HepG2 (cell line): ENCODE measurements at regions not wholly inside any gene's neighbourhood (a gene's known extent, or its start where the extent isn't known, plus 50 kb on each side); places are given as distances from the start of the nearest gene placed in this dataset.

Experiments
- FOXK1 ChIP-seq: sonication (generic); formaldehyde crosslinking; IDR thresholded peaks from 2 replicates; pipeline ENCODE4 v1.4.0; 2020; ENCODE audit warnings: low read depth, missing genetic modification reagents, borderline replicate concordance
- NR2F1 ChIP-seq, 2 experiments: fragments of 450-650 bp in 1 of 2; formaldehyde crosslinking in 1 of 2; IDR thresholded peaks; 2 replicates each; pipeline versions ENCODE4 v1.5.0 to v1.6.1; 2016 to 2020; ENCODE audit warnings: mild to moderate bottlenecking in 1 of 2, missing compliant biosample characterization in 1 of 2, missing genetic modification reagents in 1 of 2, moderate library complexity in 1 of 2

- TF ChIP-seq NR2F1 (CRISPR knock-in tag; IDR thresholded peaks at IDR 0.05) (no peak), FOXK1 (CRISPR knock-in tag) (no peak)
Measured at GRCh38 chr15:17026633-17027032, 3515.0 kb downstream of the GOLGA6L6 start.
